NOMO-1 (cell line): ENCODE measurements at regions not wholly inside any gene's neighbourhood (a gene's known extent, or its start where the extent isn't known, plus 50 kb on each side); places are given as distances from the start of the nearest gene placed in this dataset.
A peak's percentile ranks its signal among the peaks of the same experiment; 100 is the strongest.

Experiments
- DNase-seq, 2 experiments: peaks; one replicate each; lab custom pipeline; 2025; ENCODE audit not compliant: unreplicated experiment in 2 of 2; lab: John Stamatoyannopoulos, UW

DNA sequence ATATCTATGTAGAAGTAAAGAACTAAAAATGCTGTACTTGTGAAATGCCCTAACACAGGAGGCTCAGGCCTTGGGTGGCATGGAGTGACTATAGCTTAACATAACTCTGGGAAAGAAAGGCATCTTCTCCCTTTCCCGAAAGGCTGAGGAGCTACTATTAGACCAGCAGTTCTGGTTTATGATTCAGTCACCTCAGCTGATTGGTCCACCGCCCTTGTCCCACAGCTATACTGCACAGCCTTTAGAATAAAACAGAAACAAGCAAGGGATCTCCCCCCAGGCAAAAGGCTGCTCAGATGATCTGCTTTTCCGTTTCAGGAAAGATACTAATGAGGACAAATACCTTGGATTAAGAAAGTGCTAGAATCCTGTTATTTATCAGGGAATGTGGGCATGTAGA, 171.3 kb downstream of the SNCA start:
- DNase-seq = no peak

DNA sequence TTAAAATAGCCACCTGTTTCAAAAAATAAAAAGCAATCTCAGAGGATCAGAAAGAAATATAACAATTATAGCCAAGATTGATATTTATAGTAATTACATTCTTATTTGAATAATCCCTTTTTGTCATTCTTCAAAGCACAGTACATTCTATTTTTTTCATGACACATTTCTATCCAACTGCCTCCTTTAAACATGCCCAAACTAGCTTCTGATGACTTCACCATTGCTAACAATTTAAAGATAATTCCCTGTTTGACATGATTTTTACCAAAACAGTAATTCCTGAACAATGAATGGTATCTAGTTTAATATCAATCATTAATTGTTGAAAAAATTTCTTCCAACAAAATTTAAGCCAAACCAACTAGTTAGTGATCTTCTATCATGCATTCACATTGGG, 172.4 kb downstream of the SNCA start:
- DNase-seq = no peak

DNA sequence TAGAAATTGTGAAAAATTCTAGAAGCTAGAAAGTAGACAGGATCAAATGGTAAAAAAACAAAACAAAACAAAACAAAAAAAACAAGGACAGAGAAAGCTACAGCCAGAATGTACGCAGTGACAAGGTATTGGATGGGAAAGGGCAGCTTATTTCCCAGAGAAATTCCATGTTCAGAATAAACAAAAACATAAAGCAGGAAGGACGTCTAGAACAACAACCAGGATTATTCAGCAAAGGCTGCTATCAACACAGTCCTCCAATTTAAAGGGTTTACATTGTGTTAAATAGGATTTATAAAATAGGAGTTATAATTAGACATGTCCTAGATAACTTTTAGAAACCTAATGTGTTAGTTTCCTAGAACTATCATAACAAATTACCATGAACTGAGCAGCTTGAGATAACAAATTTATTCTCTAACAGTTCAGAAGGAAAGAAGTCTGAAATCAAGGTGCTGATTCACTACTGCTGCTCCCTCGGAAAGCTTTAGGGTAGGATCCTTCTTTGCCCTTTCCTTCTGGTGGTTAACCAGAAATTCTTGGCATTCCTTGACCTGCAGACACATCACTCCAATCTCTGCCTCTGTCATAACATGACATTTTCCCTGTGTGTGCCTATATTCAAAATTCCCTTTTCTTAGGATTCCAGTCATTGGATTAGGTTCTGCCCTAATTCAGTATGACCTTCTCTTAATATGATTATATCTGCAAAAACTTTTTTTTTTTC, 175.6 kb downstream of the SNCA start:
- DNase-seq = no peak

DNA sequence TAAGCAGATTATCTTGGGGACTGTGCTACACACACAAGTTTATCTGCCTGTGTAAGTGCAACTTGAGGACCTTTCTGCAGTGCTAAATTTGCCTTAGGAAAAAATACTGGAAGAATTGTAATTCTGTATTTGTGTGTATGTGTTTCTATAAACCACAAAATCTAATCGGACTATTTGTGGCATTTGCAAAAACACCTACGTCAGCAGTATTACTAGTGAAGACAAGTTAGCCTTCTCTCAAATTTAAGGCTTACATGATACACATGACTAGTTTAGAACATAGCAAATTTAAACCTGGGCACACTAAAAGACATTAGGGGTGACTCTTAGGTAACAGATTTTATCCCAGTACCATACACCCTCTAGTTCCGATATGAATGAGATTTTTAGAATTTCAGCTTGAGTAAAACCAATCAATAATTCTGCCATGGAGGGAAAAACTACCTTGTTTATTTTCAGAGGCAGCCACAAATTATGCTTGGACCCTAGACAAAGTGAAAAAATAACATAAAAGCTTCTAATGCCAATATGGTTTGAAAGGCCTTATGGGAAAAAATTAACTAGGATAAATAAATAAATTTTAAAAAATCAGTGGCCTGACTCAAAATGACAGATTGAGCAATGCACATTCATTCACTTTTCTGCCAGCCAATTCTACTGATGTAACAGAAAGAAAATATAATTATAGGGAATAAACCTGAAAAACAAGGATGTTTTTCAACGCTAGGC, 176.4 kb downstream of the SNCA start:
- no peak for DNase-seq

DNA sequence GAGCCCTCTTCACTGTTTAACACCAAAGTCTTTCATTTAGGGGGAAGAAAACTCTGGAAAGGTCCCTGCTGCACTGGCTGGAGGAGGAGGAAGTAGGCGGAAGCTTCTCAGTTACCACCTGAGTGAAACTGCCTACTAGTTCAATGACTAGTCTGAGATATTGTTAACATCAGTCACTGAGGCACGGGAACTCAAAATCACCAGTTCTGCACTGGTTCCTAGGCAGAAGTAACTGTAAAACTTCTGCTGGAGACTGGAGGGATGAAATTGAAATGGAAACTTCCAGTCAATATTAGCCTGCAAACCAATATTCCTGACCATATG, 178.3 kb downstream of the SNCA start:
- DNase-seq = no peak

DNA sequence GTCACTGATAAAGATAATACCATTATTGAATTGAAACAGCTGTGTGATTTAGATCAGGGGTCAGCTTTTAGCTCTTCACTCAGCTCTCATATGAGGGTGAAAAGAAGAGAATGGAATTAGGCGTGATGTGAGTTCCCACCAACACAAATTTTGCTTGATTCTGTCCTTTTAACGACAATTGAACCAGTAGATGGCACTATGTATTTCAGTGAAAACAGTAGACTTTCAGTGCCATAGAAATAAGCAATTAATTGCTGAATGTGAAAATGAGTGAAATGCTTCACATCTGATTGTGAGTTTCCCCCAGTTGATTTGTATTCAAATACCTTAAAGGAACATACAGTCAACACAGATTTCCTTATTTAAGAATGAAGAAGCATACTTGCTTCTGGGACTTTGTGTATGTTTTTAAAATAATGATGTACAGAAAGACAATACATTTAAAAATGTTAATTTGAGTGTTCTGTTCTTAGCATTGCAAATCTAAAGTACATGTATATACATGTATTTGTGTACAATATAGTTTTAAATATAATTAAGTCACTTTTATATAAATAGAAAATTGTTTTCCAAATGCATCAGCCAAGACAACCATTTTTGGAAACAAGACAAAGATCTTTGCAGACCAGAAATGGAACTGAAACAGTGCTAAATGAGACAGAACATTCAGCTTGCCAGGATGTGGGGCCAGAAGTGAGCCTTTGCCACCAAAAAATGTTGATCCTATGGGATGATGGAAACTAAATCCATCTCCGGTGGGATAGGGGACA, 178.8 kb downstream of the SNCA start:
- DNase-seq = no peak

DNA sequence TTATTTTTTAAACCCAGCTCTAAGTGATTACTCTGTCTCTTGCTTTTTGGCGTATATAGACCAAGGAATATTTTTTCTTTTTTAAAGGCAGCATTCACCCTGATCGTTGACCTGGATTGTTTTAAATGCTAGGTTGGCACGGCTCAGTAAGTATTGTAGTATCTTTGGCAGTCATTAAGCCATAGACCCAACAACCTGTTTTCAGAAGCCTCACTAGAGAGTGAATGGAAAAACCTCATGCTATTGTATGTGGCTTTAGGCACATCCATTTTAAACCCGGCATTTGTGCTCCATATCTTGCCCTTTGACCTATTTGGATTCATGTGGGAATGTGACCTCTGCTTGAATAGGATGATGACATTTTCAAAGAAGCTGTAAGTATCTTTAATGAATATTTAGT, 183.9 kb downstream of the SNCA start:
- DNase-seq = no peak

DNA sequence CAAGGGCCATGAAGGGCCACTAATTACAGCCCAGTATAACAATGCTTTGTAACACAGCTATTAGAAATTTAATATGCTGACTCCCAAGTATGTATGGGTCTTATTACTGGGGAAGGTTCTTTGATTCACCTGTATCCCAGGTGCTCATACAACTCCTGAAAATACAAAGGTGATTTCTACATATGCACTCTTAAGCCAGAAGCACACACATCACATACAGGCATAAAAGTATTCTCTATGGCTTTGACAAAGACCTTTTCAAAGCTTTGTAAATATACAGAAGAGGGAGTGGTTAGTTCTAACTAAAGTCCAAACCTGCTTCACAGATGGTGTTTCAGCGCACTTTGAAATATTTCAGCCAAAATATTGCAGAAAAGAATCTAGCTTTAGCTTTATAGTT, 191.5 kb downstream of the SNCA start:
- no peak for DNase-seq

DNA sequence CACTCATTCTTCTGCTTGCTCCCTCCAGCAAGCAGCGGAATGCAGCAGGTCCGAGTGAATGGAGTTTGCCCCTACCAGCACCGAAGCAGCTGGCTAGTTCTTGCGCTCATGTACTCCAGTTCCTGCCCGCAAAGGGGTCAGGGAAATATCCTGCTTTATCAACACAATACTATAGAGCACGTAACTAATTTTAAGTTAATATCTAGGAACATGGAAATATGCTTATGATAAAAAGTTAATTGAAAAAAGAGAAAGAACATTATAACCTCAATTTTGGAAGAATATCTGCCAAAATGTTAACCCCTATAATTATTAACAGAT, 195.6 kb downstream of the SNCA start:
- no peak for DNase-seq

DNA sequence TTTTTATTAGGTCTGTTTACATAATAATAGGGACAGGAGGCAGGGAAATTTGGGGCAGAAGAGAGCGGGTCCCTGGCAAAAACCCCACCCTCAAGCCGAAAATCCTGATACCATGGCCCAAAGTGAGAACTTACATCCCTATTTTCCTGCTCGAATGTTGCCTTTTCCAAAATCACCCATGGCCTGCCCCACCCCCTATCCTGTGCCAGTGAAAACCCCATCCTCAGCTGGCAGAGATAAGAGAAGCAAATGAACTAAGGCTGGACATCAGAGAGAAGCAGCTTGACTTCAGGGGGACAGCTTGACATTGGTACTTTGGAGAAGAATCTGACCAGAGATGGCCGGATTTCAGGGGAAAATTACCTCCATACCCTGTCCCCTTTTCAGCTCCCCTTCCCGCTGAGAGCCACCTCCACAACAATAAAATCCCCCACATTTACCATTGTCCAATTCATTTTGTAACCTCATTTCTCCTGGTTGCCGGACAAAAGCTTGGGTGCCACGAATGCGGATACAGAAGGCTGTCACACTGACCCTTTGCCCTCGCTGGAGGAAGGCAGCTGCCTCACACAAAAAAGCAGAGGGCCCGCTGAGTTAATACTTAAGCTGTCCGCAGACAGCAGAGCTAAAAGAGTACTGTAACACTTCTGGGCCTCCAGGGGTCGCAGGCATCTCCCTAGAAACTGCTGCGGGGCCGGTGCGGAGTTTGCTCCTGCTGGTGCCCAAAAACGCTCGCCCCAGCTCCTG, 196.2 kb downstream of the SNCA start:
- peak in 1 of 2 experiments; percentile 0 for DNase-seq

DNA sequence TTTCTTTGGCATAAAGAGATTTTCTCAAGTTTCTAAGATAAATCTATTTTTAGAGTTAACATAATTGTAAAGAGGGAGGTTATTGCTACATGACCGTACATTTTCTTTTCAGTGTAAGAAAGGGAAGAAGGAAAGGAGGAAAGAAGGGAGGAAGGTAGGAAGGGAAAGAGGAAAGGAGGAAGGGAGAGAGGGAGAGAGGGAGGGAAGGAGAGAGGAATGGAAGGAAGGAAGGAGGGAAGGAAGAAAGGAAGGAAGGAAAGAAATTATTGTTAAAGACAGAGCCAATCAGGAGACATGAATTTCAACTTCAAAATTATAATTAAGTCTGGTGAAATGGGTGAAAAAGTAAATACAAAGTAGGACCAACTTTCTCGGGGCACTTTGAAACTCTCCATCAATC, 197.6 kb downstream of the SNCA start:
- no peak for DNase-seq

DNA sequence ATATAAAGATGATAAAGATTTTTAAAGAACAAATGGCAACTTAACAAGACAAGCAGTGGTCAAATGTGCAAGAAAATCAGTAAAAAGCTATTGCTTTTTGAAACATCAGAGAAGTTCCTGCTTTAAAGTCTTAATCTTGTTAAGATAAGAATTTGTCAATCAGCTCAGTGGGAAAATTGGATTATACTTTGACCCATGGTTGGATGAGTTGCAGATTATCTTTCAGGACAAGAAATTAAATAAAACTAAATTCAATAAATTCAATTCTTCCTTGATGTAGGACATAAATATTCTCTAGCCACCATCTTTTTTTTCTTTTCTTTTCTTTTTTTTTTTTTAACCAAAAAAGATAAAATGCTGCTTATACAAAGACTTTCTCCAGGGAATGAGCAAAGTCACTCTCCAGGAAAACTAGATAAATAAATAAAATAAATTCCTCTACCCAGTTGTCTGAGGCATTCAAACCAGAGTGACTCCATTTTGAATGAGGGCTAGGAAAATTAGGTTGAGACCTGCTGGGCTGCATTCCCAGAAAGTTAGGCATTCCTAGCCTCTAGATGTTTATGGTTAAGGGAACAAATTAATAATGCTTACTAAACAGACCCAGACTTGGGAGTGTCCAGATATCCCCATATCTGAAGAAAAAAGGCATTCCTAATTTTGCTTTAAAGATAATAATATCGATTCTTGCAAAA, 211.2 kb downstream of the SNCA start:
- DNase-seq = no peak

DNA sequence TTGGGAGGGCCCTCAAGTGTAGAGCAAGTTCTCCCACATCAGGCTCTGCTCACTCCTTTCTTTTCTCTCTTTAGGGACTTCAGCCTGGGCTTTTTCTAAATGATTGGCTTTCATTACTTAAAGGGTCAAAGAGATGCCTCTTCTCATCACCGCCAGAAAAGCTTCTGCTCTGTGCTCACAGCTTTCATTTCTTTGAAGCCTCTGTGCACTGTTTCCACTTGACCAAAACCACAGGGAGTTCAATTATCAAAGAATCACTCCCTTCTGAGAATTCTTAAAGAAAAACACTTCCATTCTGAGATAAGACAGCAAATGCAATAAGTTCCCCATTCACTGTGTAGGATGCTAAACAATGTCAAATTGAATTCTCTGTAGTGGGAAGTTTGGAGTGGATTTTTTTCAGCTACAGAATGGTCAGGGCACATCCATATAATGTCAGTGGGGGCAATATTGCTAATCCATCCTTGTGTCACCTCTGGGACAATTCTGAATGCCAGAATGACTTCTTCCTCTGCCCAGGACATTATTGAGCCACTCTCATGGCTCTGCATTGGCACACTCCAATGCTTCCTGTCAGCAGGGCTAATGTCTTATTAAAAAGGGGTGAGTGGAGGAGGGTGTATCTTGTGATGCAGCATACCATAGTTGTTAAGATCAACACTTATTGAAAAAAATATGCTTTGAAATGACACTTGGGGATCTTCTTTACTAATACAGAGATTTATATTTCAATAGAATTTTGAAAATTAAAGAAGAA, 217.6 kb downstream of the SNCA start:
- DNase-seq = no peak

DNA sequence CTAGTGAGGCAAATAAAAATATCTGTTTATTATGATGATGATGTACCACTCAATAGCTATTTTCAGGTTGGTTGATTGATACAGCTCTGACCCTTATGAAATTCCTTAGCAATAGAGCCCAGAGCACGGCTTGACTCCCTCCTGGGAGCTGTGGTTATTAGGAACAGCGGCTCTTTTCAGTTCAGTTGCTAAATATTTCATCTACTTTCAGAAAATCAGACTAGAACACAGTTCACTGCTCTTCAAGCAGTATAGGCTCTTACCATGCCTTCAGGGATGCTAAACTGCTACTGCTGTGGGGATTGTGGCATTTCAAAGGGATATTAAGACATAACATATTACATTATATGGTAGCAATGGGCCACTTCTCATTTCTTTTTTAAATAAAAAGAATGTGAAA, 218.8 kb downstream of the SNCA start:
- DNase-seq = no peak

DNA sequence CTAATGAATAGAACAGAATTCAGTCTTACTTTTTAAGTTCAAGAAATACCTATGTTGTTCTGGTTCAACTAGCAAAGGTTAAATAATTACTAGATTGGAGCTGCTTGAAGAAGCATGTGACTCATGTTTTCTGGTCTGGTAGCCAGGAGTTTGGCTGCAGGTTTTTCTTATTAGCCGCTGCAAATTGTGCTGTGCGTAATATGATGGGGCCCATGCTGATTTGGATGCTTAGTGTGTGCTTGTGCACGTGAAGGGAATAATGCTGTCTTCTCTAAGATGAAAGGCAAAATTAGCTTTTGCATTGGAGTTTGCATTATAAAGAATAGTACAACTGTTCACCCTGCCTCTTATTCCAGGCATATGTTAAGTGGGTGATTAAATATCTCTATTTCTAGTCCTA, 219.6 kb downstream of the SNCA start:
- no peak for DNase-seq

DNA sequence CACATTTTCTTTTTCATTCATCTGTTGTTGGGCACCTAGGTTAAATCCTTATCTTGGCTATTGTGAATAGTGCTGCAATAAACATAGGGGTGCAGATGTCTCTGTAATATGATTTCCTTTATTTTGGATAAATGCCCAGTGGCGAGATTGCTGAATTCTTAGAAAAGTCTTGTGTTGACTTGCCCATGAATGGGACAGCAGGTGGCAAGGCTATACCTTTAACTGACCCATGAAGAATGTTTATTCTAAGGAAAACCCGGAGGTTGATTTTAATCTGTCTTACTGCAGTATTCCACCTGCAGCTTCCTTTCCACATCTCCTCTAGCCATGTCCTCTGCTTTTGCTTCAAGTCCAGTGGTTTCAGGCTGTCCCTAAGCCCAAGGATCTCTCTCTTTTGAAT, 220.6 kb downstream of the SNCA start:
- DNase-seq = no peak

DNA sequence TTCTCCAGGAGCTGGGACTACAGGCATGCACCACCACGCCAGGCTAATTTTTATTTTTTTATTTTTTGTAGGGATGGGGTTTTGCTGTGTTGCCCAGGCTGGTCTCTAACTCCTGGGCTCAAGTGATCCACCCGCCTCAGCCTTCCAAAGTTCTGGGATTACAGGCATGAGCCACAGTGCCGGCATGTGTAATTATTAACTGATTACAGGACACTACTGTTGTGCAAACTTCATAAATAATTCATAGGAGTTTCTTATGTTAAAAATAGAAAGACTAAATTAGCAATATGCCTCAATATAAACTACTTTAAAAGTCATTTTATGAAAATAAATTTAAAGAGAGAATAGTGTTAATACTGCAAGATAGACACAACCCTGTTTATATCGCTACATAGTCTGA, 221.9 kb downstream of the SNCA start:
- DNase-seq = no peak

DNA sequence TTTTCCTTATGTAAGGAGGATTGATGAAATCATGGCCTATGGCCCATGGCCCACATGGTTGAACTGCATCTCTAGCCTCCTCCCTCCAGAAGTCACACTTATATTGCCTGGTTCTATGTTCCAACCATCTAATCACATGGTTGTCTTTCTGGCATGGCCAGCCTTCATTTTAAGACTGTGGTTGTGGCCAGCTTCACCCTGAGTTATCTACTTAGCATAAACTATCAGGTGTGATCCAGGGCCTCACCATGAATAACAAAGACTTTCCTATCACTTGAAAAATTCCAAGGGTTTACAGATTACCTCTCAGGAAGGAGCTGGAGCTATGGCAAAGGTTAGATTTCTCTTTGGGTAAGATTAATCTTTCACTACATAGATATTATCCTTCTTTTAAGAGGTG, 222.8 kb downstream of the SNCA start:
- no peak for DNase-seq

DNA sequence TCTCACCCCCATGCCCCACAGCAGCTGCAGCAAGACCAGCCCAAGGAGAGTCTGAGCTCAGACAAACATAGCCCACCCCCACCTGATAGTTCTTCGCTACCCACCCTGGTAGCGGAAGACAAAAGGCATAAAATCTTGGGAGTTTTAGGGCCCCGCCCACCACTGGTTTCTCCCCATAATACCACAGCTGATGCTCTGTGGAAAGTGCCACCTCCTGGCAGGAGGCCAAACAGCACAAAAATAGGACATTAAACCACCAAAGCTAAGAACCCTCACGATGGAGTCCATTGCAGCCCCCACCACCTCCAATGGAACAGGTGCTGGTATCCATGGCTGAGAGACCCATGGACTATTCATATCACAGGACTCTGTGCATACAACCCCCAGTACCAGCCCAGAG, 226.7 kb downstream of the SNCA start:
- DNase-seq = no peak

DNA sequence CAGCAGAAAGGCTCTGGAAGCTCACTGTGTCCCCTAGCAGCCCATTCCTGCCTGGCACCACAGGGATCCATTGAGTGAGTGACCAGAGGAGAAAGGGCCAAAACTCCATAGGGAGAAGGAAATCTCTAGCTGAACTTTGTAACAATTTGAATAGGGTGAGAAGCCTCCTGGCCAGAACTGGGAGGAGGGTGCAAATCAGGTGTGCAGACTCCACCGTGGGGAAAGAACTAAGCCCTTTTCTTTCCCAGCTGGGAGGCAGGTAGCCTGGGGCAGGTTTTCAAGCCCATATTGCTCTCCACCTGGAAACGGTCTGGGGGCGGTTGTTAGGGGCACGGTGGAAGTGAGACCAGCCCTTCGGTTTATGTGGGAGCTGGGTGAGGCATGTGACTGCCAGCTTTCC, 227.2 kb downstream of the SNCA start:
- no peak for DNase-seq
